A673 (cell line): ENCODE measurements at regions not wholly inside any gene's neighbourhood (a gene's known extent, or its start where the extent isn't known, plus 50 kb on each side); places are given as distances from the start of the nearest gene placed in this dataset.

Source experiments
- BruUV-seq: library from RNA; stranded (reverse); fragments of 400-500 nt; replicated peaks from 2 replicates; lab custom pipeline; 2021; lab: Mats Ljungman, UMichigan
- CTCF ChIA-PET: fragments of 300-600 bp; sonication (Branson Sonifier 250); formaldehyde crosslinking; loops from one replicate; lab custom pipeline; 2022; ENCODE audit warnings: antibody characterized with exemption; lab: Charles Lee
- POLR2A ChIA-PET: fragments of 300-600 bp; sonication (Branson Sonifier 250); formaldehyde crosslinking; loops from one replicate; lab custom pipeline; 2022; ENCODE audit warnings: antibody characterized with exemption; ENCODE audit not compliant: low non-redundant PET; lab: Charles Lee
- DNase-seq: peaks from one replicate; pipeline ENCODE4 v3.0.0-alpha.2; 2015; ENCODE audit warnings: low spot score
- H3K27ac ChIP-seq: fragments of 200-600 bp; sonication (generic); 2 replicates; pipeline ENCODE4 v1.5.1; 2016; ENCODE audit warnings: mixed run types, low read depth, mild to moderate bottlenecking, mixed read lengths, antibody characterized with exemption, low read length; ENCODE audit not compliant: poor library complexity, severe bottlenecking
- H3K27me3 ChIP-seq: fragments of 200-600 bp; sonication (generic); replicated peaks from 2 replicates; pipeline ENCODE4 v1.6.1; 2017; ENCODE audit warnings: mixed run types, low read depth, mild to moderate bottlenecking, mixed read lengths, antibody characterized with exemption, low read length; ENCODE audit not compliant: insufficient read depth, poor library complexity
- H3K36me3 ChIP-seq: fragments of 200-600 bp; sonication (generic); 2 replicates; pipeline ENCODE4 v1.6.1; 2016; ENCODE audit warnings: mixed run types, mild to moderate bottlenecking, mixed read lengths, antibody characterized with exemption, low read length; ENCODE audit not compliant: insufficient read depth, poor library complexity, severe bottlenecking
- H3K4me1 ChIP-seq: fragments of 200-600 bp; sonication (generic); 2 replicates; pipeline ENCODE4 v1.6.1; 2017; ENCODE audit warnings: mixed run types, mild to moderate bottlenecking, mixed read lengths, antibody characterized with exemption, low read length; ENCODE audit not compliant: insufficient read depth, poor library complexity, severe bottlenecking
- H3K4me3 ChIP-seq: fragments of 200-600 bp; sonication (generic); 2 replicates; pipeline ENCODE4 v1.5.1; 2016; ENCODE audit warnings: low read depth, mixed run types, mild to moderate bottlenecking, mixed read lengths, low read length; ENCODE audit not compliant: poor library complexity, severe bottlenecking
- H3K9me3 ChIP-seq: fragments of 200-600 bp; sonication (generic); 2 replicates; pipeline ENCODE4 v1.6.1; 2016; ENCODE audit warnings: mixed run types, low read depth, mild to moderate bottlenecking, mixed read lengths, antibody characterized with exemption, low read length; ENCODE audit not compliant: poor library complexity, severe bottlenecking
- CTCF ChIP-seq: fragments of 300-800, 200-600 bp; sonication (generic); conservative IDR thresholded peaks from 2 replicates; pipeline ENCODE4 v1.5.1; 2017; ENCODE audit warnings: low read depth, mild to moderate bottlenecking, antibody characterized with exemption, low read length, moderate library complexity, mixed read lengths
- EZH2 ChIP-seq: fragments of 200-600 bp; sonication (generic); IDR thresholded peaks from 2 replicates; pipeline ENCODE4 v1.6.1; 2017; ENCODE audit warnings: borderline replicate concordance, low read depth, mild to moderate bottlenecking, mixed read lengths, antibody characterized with exemption, low read length; ENCODE audit not compliant: poor library complexity, severe bottlenecking
- intact Hi-C: fragments of 100-400 bp; cut with micrococcal nuclease; formaldehyde crosslinking; loops from one replicate; pipeline ENCODE4 v1.10.0; 2022; ENCODE audit not compliant: unreplicated experiment

- TF ChIP-seq EZH2 (no peak), CTCF (no peak)
- no peak for DNase-seq
- intact Hi-C loops = no loop called here
- Histone ChIP-seq H3K4me3 (no peak overlapping the region), H3K9me3 (peaks cover 4% of the 10 kb centered on the region), H3K27ac (no peak overlapping the region), H3K4me1 (no peaks in the 10 kb centered on the region), H3K27me3 (peaks cover under 1% of the 10 kb centered on the region), H3K36me3 (no peaks in the 10 kb centered on the region)
- CTCF ChIA-PET = no interaction called here
- BruUV-seq = no TSS peak
- POLR2A ChIA-PET = no interaction called here
Measured at GRCh38 chr5:174221436-174221835, 175.9 kb downstream of the NSG2 start.

- Histone ChIP-seq H3K36me3 (no peaks in the 10 kb centered on the region), H3K9me3 (peaks cover 4% of the 10 kb centered on the region), H3K4me1 (no peaks in the 10 kb centered on the region), H3K27ac (no peak overlapping the region), H3K4me3 (no peak overlapping the region), H3K27me3 (no peaks in the 10 kb centered on the region)
- no peak for DNase-seq
- CTCF ChIA-PET = no interaction called here
- BruUV-seq = no TSS peak
- intact Hi-C loops = no loop called here
- POLR2A ChIA-PET = no interaction called here
- TF ChIP-seq EZH2 = no peak
- TF ChIP-seq CTCF = no peak
Measured at GRCh38 chr5:174221946-174222345, 176.4 kb downstream of the NSG2 start.

GRCh38 chr5:174222891-174223290 lies 177.4 kb downstream of the NSG2 start:
- BruUV-seq = no TSS peak
- peaks cover 1% of the 10 kb centered on the region for H3K9me3 ChIP-seq
- no peak for DNase-seq
- POLR2A ChIA-PET = no interaction called here
- no peaks in the 10 kb centered on the region for H3K4me1 ChIP-seq
- intact Hi-C loops = no loop called here
- H3K36me3 ChIP-seq = no peaks in the 10 kb centered on the region
- no peak overlapping the region for H3K27ac ChIP-seq
- TF ChIP-seq CTCF (no peak), EZH2 (no peak)
- no peak overlapping the region for H3K4me3 ChIP-seq
- H3K27me3 ChIP-seq = no peaks in the 10 kb centered on the region
- CTCF ChIA-PET = no interaction called here
